HEK293 (cell line): ENCODE measurements at regions not wholly inside any gene's neighbourhood (a gene's known extent, or its start where the extent isn't known, plus 50 kb on each side); places are given as distances from the start of the nearest gene placed in this dataset.

Experiments used
- BCL11B ChIP-seq: fragments of 450-650 bp; formaldehyde crosslinking; IDR thresholded peaks from 2 replicates; pipeline ENCODE4 v1.5.1; 2016; ENCODE audit warnings: low read depth, missing biosample characterization, missing genetic modification characterization
- GLI4 ChIP-seq: fragments of 450-650 bp; formaldehyde crosslinking; IDR thresholded peaks from 2 replicates; pipeline ENCODE4 v1.5.1; 2016; ENCODE audit warnings: missing biosample characterization, missing genetic modification characterization
- GLIS1 ChIP-seq: fragments of 450-650 bp; formaldehyde crosslinking; IDR thresholded peaks from 2 replicates; pipeline ENCODE4 v1.5.1; 2016; ENCODE audit warnings: missing biosample characterization, missing genetic modification characterization
- GLIS2 ChIP-seq: fragments of 450-650 bp; formaldehyde crosslinking; IDR thresholded peaks from 2 replicates; pipeline ENCODE4 v1.5.1; 2016; ENCODE audit warnings: missing biosample characterization, missing genetic modification characterization
- KLF17 ChIP-seq: fragments of 450-650 bp; formaldehyde crosslinking; IDR thresholded peaks from 2 replicates; pipeline ENCODE4 v1.5.1; 2016; ENCODE audit warnings: missing biosample characterization, missing genetic modification characterization
- OVOL3 ChIP-seq: fragments of 450-650 bp; formaldehyde crosslinking; IDR thresholded peaks from 2 replicates; pipeline ENCODE4 v1.5.1; 2016; ENCODE audit warnings: missing biosample characterization, missing genetic modification characterization
- SCRT2 ChIP-seq: fragments of 450-650 bp; formaldehyde crosslinking; IDR thresholded peaks from 2 replicates; pipeline ENCODE4 v1.5.1; 2016; ENCODE audit warnings: missing biosample characterization, missing genetic modification characterization
- SP3 ChIP-seq: fragments of 450-650 bp; formaldehyde crosslinking; IDR thresholded peaks from 2 replicates; pipeline ENCODE4 v1.5.1; 2016; ENCODE audit warnings: missing biosample characterization, missing genetic modification characterization
- SP7 ChIP-seq: fragments of 450-650 bp; formaldehyde crosslinking; IDR thresholded peaks from 2 replicates; pipeline ENCODE4 v1.5.1; 2016; ENCODE audit warnings: missing biosample characterization, missing genetic modification characterization
- YY2 ChIP-seq: fragments of 450-650 bp; formaldehyde crosslinking; IDR thresholded peaks from 2 replicates; pipeline ENCODE4 v1.5.1; 2016; ENCODE audit warnings: missing biosample characterization, missing genetic modification characterization
- ZBTB20 ChIP-seq: fragments of 450-650 bp; formaldehyde crosslinking; IDR thresholded peaks from 2 replicates; pipeline ENCODE4 v1.5.1; 2016; ENCODE audit warnings: missing biosample characterization, missing genetic modification characterization
- ZBTB21 ChIP-seq: fragments of 450-650 bp; formaldehyde crosslinking; IDR thresholded peaks from 2 replicates; pipeline ENCODE4 v1.5.1; 2017; ENCODE audit warnings: missing biosample characterization, missing genetic modification characterization
- ZBTB7A ChIP-seq: fragments of 450-650 bp; formaldehyde crosslinking; IDR thresholded peaks from 2 replicates; pipeline ENCODE4 v1.5.1; 2016; ENCODE audit warnings: low read depth, missing biosample characterization, missing genetic modification characterization
- ZBTB8A ChIP-seq: fragments of 450-650 bp; formaldehyde crosslinking; IDR thresholded peaks from 2 replicates; pipeline ENCODE4 v1.5.1; 2016; ENCODE audit warnings: missing biosample characterization, missing genetic modification characterization
- ZNF19 ChIP-seq: fragments of 450-650 bp; formaldehyde crosslinking; IDR thresholded peaks from 2 replicates; pipeline ENCODE4; 2016; ENCODE audit warnings: missing biosample characterization, missing genetic modification characterization, low read depth
- ZNF2 ChIP-seq: fragments of 450-650 bp; formaldehyde crosslinking; IDR thresholded peaks from 2 replicates; pipeline ENCODE4 v1.5.1; 2016; ENCODE audit warnings: missing biosample characterization, missing genetic modification characterization
- ZNF302 ChIP-seq: fragments of 450-650 bp; formaldehyde crosslinking; IDR thresholded peaks from 2 replicates; pipeline ENCODE4 v1.5.1; 2016; ENCODE audit warnings: missing biosample characterization, missing genetic modification characterization, low read depth
- ZNF366 ChIP-seq: fragments of 450-650 bp; formaldehyde crosslinking; conservative IDR thresholded peaks from 2 replicates; pipeline ENCODE4 v1.5.1; 2016; ENCODE audit warnings: missing biosample characterization, missing genetic modification characterization
- ZNF423 ChIP-seq: fragments of 450-650 bp; formaldehyde crosslinking; IDR thresholded peaks from 2 replicates; pipeline ENCODE4 v1.5.1; 2016; ENCODE audit warnings: missing biosample characterization, missing genetic modification characterization
- ZNF426 ChIP-seq: fragments of 450-650 bp; formaldehyde crosslinking; IDR thresholded peaks from 2 replicates; pipeline ENCODE4 v1.5.1; 2017; ENCODE audit warnings: missing biosample characterization, missing genetic modification characterization, mild to moderate bottlenecking, inconsistent platforms, moderate library complexity
- ZNF518A ChIP-seq: fragments of 450-650 bp; formaldehyde crosslinking; conservative IDR thresholded peaks from 2 replicates; pipeline ENCODE4 v1.5.1; 2016; ENCODE audit warnings: low read depth, missing biosample characterization, missing genetic modification characterization
- ZNF529 ChIP-seq: fragments of 450-650 bp; formaldehyde crosslinking; IDR thresholded peaks from 2 replicates; pipeline ENCODE4 v1.5.1; 2017; ENCODE audit warnings: missing genetic modification characterization, missing biosample characterization; ENCODE audit not compliant: insufficient replicate concordance
- ZNF549 ChIP-seq: fragments of 450-650 bp; IDR thresholded peaks from 2 replicates; pipeline ENCODE4 v1.5.1; 2018; ENCODE audit warnings: missing biosample characterization, missing genetic modification characterization, mild to moderate bottlenecking, inconsistent platforms, moderate library complexity
- ZNF560 ChIP-seq: fragments of 450-650 bp; formaldehyde crosslinking; IDR thresholded peaks from 2 replicates; pipeline ENCODE4 v1.5.1; 2017; ENCODE audit warnings: missing biosample characterization, missing genetic modification characterization, borderline replicate concordance
- ZNF561 ChIP-seq: fragments of 450-650 bp; IDR thresholded peaks from 2 replicates; pipeline ENCODE4 v1.5.1; 2018; ENCODE audit warnings: missing biosample characterization, missing genetic modification characterization, borderline replicate concordance
- ZNF600 ChIP-seq: fragments of 450-650 bp; formaldehyde crosslinking; IDR thresholded peaks from 2 replicates; pipeline ENCODE4 v1.5.1; 2016; ENCODE audit warnings: missing biosample characterization, missing genetic modification characterization
- ZNF610 ChIP-seq: fragments of 450-650 bp; formaldehyde crosslinking; IDR thresholded peaks from 2 replicates; pipeline ENCODE4 v1.5.1; 2016; ENCODE audit warnings: missing biosample characterization, missing genetic modification characterization, borderline replicate concordance
- ZNF792 ChIP-seq: fragments of 450-650 bp; formaldehyde crosslinking; IDR thresholded peaks from 2 replicates; pipeline ENCODE4 v1.5.1; 2016; ENCODE audit warnings: missing biosample characterization, missing genetic modification characterization
- ZSCAN30 ChIP-seq: fragments of 450-650 bp; IDR thresholded peaks from 2 replicates; pipeline ENCODE4 v1.5.1; 2018; ENCODE audit warnings: missing biosample characterization, mild to moderate bottlenecking, missing genetic modification characterization, moderate library complexity
- ZXDB ChIP-seq: fragments of 450-650 bp; formaldehyde crosslinking; IDR thresholded peaks from 2 replicates; pipeline ENCODE4 v1.5.1; 2016; ENCODE audit warnings: missing biosample characterization, missing genetic modification characterization
- TF ChIP-seq, protein P1 (sequence below): fragments of 450-650 bp; formaldehyde crosslinking; IDR thresholded peaks from 2 replicates; pipeline ENCODE4 v1.5.1; 2016; ENCODE audit warnings: missing biosample characterization, missing genetic modification characterization
- TF ChIP-seq, protein P2 (sequence below): fragments of 450-650 bp; formaldehyde crosslinking; IDR thresholded peaks from 2 replicates; pipeline ENCODE4 v1.5.1; 2017; ENCODE audit warnings: missing biosample characterization, missing genetic modification characterization

- TF ChIP-seq, protein P1, sequence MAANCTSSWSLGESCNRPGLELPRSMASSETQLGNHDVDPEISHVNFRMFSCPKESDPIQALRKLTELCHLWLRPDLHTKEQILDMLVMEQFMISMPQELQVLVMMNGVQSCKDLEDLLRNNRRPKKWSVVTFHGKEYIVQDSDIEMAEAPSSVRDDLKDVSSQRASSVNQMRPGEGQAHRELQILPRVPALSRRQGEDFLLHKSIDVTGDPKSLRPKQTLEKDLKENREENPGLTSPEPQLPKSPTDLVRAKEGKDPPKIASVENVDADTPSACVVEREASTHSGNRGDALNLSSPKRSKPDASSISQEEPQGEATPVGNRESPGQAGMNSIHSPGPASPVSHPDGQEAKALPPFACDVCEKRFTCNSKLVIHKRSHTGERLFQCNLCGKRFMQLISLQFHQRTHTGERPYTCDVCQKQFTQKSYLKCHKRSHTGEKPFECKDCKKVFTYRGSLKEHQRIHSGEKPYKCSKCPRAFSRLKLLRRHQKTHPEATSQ (tag by site-specific recombination): no peak
- TF ChIP-seq ZNF610 (tag by site-specific recombination): peak; percentile 36; the same call in 1 of the 2 replicates
- TF ChIP-seq, protein P2, sequence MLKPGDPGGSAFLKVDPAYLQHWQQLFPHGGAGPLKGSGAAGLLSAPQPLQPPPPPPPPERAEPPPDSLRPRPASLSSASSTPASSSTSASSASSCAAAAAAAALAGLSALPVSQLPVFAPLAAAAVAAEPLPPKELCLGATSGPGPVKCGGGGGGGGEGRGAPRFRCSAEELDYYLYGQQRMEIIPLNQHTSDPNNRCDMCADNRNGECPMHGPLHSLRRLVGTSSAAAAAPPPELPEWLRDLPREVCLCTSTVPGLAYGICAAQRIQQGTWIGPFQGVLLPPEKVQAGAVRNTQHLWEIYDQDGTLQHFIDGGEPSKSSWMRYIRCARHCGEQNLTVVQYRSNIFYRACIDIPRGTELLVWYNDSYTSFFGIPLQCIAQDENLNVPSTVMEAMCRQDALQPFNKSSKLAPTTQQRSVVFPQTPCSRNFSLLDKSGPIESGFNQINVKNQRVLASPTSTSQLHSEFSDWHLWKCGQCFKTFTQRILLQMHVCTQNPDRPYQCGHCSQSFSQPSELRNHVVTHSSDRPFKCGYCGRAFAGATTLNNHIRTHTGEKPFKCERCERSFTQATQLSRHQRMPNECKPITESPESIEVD (tag by site-specific recombination): no peak
- TF ChIP-seq ZBTB8A (tag by site-specific recombination): no peak
- TF ChIP-seq ZNF792 (tag by site-specific recombination): no peak
- TF ChIP-seq BCL11B: no peak
- no peak for TF ChIP-seq ZBTB21
- no peak for TF ChIP-seq ZNF426 (tag by site-specific recombination)
- no peak for TF ChIP-seq ZNF529
- TF ChIP-seq ZNF560 (tag by site-specific recombination): no peak
- TF ChIP-seq ZNF302: no peak
- TF ChIP-seq KLF17 (tag by site-specific recombination): no peak
- peak; percentile 15; the same call in 1 of the 2 replicates for TF ChIP-seq ZBTB20
- TF ChIP-seq ZNF518A: no peak
- peak; percentile 96 for TF ChIP-seq GLIS2
- 0 out of 2 replicates have a peak, but pooled peaks have one; percentile 44 for TF ChIP-seq ZNF600 (tag by site-specific recombination)
- no peak for TF ChIP-seq ZNF561
- TF ChIP-seq ZXDB (tag by site-specific recombination): peak; percentile 21; the same call in 1 of the 2 replicates
- TF ChIP-seq ZNF549 (tag by site-specific recombination): no peak
- TF ChIP-seq GLIS1 (tag by site-specific recombination): peak; percentile 94
- TF ChIP-seq ZNF423 (tag by site-specific recombination): peak; percentile 59
- TF ChIP-seq SP3 (tag by site-specific recombination): 0 out of 2 replicates have a peak, but pooled peaks have one; percentile 22
- TF ChIP-seq ZNF2 (tag by site-specific recombination): no peak
- peak; percentile 4; the same call in 1 of the 2 replicates for TF ChIP-seq ZSCAN30 (tag by site-specific recombination)
- no peak for TF ChIP-seq YY2 (tag by site-specific recombination)
- no peak for TF ChIP-seq ZNF19
- no peak for TF ChIP-seq ZBTB7A (tag by site-specific recombination)
- no peak for TF ChIP-seq GLI4 (tag by site-specific recombination)
- TF ChIP-seq SP7: peak; percentile 17; the same call in 1 of the 2 replicates
- no peak for TF ChIP-seq OVOL3
- no peak for TF ChIP-seq ZNF366
- TF ChIP-seq SCRT2: no peak
These were observed 55.8 kb upstream of the BCOR start (continued) for GRCh38 chrX:40153345-40154249.
